HG03432 (cell line): ENCODE measurements at regions not wholly inside any gene's neighbourhood (a gene's known extent, or its start where the extent isn't known, plus 50 kb on each side); places are given as distances from the start of the nearest gene placed in this dataset.

Experiments used
- ATAC-seq: cut with Tn5 transposase; IDR thresholded peaks from one replicate; pipeline ENCODE4 v1.9.1; 2021; ENCODE audit warnings: mild to moderate bottlenecking, moderate library complexity; ENCODE audit not compliant: unreplicated experiment

- ATAC-seq, result no peak
Observed at GRCh38 chr14:100658181-100658886, 68.4 kb upstream of the DLK1 start.

DNA sequence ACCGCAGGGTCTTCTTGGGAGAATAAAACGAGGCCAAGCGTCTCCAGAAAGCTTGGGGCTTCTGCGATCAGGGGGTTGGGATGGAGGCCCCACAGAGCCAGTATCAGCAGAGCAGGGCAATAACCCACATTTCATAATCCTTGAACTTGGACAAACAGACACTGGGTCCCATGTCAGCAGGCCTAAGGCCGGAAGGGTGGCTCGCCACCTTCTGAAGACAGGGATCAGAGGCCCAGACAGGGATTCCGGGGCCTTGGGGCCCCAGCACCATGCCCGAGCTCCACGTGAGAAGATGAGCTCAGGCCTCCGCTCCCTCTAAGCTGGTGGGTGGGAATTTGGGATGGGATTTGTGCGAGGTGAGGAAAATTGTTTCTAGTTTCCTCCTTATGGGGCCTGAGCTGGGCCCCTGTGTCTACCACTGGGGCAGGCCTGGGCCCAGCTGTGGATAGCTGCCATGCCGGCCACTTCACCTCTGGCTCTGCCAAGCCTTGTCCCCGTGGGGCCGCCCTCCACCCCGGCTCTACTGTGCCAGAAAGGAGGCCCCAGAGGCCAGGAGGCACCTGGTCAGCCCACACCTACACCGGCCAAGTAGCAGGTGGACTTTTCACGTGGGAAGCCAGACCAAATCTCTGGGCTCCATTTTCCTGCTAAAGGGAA, 67.2 kb upstream of the DLK1 start:
- no peak for ATAC-seq

DNA sequence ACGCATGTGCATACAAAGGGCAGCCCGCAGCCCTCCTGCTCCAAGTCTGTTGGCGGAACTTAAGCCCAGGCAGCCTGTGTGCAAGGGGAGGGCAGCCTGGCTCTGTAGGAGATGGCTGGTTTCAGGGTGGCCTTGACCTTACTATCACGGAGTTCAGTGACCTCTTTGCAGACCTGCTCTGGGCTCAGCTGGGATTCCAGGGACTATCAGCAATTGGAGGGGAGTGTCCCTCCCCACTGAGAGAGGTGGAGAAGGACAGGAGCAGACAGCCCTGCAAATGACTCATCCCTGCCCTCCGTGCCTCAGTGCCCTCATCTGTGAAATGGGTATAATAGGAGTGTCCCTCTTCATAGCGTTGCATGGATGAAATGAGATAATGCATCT, 66.2 kb upstream of the DLK1 start:
- no peak for ATAC-seq

- ATAC-seq, result no peak
Observed at GRCh38 chr14:100660882-100661635, 65.6 kb upstream of the DLK1 start.

DNA sequence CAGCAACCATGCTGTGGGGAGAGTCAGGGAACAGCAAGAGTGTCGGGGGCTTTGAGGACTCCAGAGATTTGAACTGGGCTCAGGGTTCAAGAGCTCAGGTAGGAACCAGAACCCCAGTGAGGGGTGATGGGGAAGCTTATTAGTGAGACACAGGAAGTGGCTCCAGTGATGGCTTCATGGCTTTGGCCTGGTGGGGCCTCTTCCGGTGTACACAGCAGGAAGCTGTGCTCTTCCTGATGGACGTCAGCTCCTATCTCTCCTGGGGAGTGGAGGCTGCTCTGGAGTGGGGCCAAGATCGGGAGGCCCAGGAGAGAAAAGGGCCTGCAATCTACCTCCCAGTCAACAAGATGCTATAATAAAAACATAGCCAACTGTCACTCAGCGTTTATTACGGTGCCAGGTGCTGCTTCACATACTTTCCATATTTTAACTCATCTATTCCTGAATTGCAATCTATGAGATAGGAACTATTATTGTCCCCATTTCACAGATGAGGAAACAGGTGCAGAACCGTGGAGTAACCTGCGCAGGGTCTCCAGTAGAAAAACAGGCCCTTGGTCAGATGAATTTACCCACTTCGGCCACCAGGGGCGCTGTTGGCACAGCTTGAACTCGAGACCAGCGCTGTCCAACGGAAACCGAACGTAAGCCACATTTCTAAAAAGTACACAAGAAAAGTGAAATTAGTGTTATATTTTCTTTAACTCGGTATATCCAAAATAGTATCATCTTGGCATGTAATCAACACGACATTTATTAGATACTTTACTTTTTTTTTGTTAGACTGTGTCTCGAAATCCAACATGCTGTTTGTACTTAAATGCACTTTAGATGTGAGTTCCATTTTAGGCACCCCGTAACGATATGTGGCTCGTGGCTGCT, 63.6 kb upstream of the DLK1 start:
- ATAC-seq, result no peak

- ATAC-seq, result no peak
Observed at GRCh38 chr14:100663761-100664052, 63.0 kb upstream of the DLK1 start.

DNA sequence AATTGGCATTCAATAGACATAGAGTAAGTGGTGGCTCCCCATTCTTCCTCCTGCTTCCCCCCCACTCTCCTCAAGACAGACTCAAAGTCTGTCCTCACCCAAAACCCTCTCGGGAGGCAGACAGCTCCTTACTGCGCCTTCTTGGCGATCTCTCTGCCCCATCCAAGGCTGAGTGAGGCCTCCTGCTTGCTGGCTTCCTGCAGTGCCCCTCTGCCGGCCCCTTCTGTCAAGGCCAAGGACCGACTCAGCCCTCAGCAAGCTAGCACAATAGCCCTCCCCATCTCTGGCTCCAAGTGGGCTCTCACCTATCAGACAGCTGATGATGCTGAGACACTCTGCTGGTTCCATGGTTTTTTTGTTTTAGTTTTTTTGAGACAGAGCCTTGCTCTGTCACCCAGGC, 62.5 kb upstream of the DLK1 start:
- no peak for ATAC-seq

DNA sequence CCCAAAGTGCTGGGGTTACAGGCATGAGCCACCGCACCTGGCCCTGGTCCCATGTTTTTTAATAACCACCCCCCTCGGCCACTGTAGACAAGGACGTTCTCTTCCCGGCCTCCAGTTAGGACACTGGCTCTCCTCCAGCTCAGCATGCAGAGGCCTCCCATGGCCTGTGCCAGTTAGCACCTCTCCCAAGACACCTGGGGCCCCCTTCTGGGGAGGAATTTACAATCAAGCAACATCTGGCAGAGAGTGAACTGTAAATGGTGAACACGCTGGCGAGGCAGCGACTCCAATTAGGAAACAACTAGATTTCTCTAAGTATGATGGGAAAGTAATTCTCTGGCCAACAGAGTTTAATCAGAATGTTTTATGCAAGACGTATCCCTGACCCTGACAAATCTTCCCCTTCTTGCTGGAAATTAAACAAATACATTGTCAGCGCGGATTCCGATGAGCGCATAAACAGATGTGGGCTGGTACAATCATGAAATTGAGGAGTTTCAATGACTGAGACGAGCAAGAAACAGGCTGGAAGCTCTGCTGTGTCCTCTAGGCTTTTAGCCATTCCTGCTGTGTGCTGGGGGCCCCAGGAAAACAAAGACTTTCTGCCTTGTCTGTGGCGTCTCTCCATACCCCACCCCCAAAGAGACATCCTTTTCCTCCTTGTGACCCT, 61.7 kb upstream of the DLK1 start:
- ATAC-seq, result no peak

GRCh38 chr14:100665511-100666032, 61.1 kb upstream of the DLK1 start:
- no peak for ATAC-seq

- ATAC-seq, result no peak
Observed at GRCh38 chr14:100666403-100666802, 60.3 kb upstream of the DLK1 start.

DNA sequence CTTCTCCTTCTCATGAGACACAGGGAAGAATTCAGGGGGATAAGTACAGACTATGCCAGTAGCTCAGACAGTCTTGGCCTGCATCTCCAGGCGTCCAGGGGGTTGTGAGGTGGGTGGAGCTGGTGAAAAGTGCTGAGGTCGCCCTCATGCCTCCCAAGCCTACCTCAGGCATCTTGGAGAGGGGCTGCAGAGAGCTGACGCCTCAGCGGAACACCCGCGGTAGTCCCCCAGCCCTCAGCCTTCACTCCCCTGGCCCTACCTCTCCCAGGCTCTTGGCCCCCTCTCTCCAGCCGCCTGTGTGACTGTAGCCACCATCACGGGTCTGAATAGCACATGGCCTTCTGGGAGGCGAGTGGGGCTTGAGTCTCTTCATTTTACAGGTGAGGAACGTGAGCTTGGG, 59.8 kb upstream of the DLK1 start:
- no peak for ATAC-seq

GRCh38 chr14:100667656-100668055, 59.0 kb upstream of the DLK1 start:
- ATAC-seq, result no peak

- ATAC-seq, result no peak
Observed at GRCh38 chr14:100668352-100668751, 58.3 kb upstream of the DLK1 start.

DNA sequence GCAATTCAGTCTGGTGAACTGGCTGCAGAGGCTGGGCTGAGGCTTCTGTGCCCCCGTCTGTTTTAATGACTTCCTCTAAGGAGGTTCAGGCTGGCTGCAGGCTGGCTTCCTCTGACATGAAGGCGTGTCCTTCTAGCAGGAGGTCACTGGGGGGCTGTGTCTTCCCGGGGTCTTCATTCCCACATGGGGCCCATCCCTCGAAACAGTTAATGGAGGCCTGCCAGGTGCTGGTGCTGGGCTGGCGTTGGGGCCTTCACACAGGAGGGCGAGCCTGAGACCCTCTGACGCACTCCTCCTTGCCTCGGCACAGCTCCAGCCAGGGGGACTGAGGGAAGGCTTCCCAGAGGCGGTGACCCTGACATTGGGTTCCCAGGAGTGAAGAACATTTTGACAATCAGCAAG, 57.7 kb upstream of the DLK1 start:
- no peak for ATAC-seq

GRCh38 chr14:100669468-100669867, 57.2 kb upstream of the DLK1 start:
- ATAC-seq, result no peak

- ATAC-seq, result no peak
Observed at GRCh38 chr14:100670017-100670752, 56.5 kb upstream of the DLK1 start.

DNA sequence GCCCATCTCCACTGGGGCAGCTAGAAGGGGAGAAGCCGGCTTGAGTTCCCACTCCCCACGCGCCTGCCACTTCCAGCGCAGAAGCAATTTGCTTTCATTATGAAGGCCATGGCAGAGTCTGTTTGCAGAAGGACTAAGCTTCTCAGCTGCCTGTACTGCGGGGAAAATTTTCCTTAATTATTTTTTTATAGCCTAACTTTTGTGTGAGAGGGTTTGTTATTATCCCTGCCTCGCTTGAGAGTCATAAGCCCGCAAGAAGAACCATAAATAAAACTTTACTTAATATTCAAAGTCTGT, 56.0 kb upstream of the DLK1 start:
- ATAC-seq, result no peak

DNA sequence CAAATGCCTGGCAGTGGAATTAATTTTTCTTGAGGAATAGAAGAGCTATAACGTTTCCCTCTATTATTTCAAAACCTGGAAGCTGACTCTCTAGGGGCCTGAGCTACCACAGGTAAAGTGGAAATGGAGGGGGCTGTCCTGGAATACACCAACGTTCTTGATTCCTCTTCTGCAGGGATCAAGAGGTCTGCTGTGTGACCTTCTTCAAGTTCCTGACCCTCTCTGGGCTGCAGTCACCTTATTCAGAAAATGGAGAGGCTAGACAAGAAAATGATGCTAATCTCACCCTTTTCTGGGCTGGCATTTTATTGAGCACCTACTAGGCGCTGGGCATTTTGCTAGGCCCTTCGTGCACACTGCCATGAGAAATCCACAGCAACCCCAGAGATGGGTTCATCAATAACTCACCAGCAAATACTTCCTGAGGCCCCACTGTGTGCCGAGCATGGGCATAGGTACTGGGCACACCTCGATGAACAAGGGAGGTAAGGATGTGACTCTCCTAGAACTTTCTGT, 55.2 kb upstream of the DLK1 start:
- ATAC-seq, result no peak

- ATAC-seq, result no peak
Observed at GRCh38 chr14:100671906-100672305, 54.8 kb upstream of the DLK1 start.
